ENCODE measurements at regions not wholly inside any gene's neighbourhood (a gene's known extent, or its start where the extent isn't known, plus 50 kb on each side); places are given as distances from the start of the nearest gene placed in this dataset.

DNA sequence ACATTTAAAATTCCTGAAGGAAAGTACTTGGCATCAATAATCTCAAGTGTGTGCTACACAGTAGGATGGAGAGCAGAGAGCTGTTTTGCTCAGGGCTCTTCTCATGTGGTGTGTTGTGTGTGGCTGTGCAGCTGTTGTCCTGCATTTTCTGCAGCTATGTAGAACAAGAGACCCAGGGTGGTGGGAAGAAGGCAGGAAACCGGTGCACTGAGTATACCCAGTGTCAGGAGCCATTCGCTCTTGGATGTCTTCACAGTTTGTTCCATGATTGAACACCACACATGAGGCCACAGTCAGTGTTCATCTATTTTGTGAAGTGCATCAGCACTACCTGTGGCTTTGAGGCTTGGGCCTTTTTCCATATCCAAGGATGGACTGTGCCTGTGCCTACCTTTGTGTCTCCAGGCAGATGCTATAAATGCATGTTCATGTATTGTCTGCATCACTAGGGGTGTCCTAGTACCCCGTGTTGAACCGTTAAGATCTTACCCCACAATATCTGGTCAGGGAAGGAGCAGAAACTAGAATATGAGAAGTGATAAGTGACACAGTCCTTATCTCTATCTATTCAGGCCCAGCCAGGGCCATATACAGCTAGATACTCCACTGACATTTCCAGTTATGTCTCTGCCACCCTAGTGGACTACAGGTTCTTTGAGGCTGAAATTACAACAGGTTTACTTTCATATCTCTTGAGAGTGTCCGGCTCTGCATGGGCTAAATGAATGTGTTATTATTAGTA, 194.3 kb downstream of the NR2F2 start:
- DNase-seq = no peak

DNA sequence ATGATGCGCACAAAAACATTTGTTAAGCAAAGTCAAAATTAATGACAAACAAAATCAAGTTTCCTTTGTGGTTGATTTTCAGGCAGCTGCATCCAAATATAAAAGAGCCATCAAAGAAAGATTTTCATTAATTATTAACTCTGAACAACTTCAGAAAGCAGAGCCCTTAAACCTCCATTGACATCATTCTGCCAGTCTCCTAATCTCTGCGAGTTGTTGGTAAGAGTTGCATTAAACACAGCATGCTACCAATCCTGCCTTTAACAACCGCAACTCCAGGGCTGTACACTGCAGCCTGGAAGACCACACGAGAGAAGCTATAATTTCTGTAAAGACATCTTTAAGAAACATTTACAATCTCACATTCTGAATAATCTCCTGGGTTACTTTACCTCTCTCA, 204.6 kb downstream of the NR2F2 start:
- DNase-seq = no peak

DNA sequence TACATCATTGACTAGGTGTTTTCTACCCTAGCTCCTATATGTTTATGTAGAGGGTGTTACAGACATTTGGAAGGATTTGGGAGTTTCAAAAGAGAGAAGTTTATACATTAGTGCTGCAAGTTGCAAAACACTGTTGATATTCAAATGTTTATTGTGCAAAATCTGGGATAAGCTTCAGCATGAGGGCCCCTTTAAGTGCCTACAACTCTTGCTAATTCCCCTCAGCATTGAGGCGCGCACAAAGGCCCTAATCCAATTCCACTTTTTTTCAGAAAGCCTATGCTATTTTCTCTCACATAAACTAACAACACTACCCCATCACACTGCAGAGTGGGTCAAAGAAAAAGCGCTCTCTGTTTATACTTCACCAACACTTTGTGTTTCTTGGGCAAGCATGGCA, 208.0 kb downstream of the NR2F2 start:
- no peak for DNase-seq

DNA sequence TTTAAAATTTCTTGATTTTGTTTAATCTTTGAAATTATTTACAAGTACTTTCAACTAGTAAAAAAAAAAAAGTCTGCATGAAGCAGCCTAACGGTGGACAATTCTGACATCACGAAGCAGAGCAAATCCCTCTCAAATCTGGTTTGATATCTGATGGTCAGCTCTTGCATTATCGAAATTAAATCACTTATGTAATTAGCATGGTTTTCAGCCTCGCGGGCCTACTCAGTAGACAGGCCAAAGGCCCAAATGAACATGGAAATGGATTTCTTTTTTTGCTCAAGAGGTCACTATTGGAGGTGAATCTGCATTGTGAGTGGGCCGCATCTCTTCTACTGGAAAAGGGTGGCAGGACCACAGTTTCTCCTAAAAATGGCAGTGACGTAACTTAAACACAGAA, 209.8 kb downstream of the NR2F2 start:
- DNase-seq = no peak

DNA sequence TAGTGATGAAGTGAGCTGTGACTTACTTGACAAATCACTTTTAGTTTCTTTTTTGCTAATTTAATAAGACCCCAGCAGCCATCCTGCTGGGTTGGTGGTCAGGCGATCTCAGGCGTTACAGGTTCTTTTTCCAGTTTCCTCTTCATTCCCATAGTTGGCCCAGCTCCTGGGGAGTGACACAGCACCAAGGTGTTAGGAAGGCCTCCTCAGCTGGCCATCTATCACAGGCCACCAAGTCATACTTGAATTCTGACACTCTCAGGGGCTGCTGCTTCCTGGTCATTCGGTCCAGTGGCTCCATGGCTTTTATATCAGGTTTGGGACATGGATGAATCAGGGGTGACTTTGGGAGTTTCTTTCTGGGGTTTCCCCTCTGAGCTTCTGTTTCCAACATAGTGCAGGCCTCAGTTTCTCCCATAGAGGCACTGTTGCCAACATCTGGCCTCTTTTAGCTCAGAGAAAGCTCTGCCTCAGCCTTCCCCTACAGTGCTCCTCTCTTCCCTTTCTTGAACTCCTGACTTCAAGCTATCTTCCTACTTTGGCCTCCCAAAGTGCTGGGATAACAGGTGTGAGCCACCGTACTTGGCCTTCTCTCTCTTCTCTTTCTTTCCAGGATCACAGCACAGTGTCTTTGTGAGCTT, 211.8 kb downstream of the NR2F2 start:
- DNase-seq = no peak

DNA sequence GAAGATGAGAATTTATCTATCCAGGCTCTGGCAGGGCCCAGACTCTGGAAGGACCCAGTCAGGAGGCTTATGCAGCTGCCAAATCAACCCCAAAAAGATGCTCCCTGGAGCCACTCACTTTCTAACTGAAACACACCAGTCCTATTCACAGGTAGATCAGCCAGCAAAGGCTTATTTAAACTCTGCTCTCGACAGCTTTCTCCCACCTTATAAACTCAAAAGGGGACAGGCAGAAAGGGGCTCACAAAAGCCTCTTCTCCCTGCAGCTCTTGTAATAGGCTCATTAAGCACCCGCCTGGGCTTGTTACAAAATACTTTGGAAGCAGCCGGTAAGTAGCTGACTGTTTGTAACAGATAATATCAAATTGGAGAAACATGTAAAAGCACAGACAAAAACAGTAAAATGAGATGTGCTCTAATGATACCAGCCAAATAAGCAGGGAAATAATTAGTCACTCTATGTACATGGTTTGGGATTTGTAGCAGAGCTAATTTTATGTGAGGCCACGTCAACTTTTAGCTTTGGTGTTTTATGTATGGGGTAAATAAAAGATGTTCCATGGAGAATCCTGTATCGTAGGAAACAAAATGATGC, 213.8 kb downstream of the NR2F2 start:
- DNase-seq = no peak

DNA sequence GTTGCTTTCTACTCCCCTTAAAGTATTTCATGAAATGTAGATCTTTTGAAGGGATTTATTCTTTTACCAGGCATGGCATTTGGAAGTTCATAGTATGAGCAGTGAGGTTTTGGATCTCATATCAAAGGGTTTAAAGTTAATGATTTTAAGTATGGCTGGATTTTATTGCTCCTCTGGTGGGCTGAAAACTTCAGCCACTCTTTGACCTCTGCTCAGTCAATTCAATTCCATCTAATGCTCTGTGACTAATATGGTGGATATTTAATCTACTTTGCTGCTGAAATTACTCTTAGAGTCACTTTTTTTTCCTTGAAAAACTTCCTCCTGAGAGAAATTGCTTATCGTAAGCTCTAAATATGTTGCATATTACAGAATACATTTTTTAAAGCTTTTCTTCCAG, 218.6 kb downstream of the NR2F2 start:
- no peak for DNase-seq

DNA sequence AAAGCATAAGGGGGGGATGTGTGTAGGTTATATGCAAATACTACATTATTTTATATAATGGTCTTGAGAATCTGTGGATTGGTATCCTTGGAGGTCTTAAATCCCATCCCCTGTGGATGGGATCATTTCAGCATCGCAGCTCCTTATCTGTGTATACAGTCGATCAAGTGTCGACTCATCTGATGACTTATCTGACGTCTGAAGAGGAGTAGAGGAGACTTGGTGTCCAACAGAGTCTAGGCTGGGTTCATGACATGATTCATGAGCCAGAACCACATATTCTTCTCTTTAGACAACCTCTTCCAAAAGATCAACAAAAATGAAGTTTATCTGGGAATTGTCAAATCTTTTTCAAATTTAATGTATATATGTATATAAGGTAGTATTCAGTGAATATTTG, 220.7 kb downstream of the NR2F2 start:
- no peak for DNase-seq

DNA sequence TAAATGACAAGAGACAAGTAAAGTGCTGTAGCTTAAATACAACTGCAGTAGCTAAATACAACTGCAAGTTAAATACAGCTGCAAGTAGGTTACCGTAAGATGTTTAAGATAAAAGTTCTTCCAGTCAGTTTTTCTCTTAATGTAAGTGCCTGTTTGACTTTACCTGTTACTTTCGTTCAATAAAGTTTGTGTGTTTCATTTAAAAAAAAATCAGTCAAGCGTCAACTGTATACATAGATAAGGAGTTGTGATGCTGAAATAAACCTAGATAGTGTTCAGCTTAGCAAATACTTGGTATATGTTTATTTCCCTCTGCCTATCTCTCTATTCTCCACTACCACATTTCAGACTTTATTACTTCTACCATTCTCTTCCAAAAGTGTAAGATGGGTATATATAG, 221.2 kb downstream of the NR2F2 start:
- no peak for DNase-seq

DNA sequence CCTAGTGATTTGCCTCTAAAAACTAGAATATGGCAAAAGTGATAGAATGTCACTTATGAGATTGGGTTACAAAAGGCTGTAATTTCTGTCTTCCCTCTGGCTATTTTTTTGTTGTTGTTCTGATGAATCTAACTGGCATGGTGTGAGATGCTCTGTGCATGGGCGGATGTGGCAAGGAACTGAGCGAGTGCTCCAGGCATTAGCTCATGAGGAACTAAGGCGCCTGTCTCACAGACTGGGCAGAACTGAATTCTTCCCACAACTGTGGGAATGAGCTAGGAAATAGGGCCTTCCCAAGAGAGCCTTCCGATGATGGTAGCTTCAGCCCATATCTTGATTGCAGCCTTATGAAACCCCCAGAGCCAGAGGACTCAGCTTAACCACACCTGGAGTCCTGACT, 222.5 kb downstream of the NR2F2 start:
- DNase-seq = peak in 1 of 2 donors; percentile 3

DNA sequence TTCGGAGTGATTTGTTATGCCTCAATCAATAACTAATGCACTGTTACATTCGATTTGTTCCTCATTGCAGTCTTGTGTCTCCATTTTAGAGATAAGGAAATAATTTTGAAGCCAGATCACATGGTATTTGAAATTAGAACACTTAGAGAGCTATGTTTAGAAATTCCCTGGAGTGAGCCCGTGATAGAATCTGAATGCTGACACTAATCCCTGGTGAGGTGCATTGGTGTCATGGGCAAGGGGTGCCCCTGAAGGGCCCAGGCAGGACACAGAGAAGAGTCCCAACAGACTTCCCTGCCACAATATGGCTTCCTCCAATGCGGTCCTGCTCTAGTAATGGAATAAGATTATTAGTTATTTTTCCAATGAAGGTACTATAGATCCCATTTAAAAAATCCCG, 223.0 kb downstream of the NR2F2 start:
- no peak for DNase-seq

DNA sequence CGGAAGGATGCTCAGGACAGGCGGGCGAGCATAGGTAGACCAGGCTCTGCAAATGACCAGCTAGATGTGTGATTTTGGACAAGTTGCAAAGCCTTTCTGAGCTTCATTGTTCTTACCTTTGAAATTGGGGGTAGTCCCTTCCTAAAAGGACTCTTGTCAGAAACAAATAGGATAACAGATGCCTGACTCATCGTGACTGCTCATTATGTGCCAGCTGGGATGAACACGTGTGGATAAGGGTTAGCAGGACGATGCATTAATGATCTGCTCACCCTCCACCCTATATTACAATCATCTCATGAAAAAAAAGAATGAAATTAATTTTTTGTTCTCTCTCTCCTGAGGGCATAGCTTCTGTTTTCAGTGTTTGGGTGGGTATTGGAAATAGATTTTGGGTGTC, 223.4 kb downstream of the NR2F2 start:
- no peak for DNase-seq

DNA sequence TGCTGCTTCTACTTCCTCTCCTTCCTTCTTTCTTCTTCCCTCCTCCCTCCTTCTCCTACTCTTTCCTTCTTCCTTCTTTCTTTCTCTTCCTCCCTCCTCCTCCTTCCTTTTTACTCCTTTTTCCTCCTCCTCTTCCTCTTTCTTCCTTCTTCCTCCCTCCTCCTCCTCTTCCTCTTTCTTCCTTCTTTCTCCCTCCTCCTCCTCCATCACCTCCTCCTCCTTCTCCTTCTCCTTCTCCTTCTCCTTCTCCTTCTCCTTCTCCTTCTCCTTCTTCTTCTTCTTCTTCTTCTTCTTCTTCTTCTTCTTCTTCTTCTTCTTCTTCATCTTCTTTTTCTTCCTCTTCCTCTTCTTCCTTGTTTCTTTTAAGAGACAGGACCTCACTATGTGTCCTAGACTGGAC, 224.0 kb downstream of the NR2F2 start:
- DNase-seq = no peak

DNA sequence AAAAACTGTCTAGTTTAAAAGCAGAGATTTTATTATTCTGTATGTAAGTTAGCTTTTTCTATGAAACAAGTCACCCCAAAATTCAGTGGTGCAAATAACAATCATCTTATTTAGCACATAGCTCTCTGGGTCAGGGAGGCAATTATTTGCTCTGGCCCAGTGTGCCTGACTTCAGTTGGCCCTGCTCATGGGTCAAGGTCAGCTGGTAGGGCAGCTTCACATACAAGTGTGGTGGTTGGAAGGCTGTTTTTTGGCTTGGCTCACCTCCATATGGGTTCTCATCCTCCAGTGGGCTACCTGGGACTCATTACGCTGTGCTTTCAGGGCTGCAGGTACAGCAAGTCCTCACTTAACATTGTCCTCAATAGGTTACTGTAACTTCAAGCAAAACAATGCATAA, 228.6 kb downstream of the NR2F2 start:
- no peak for DNase-seq

DNA sequence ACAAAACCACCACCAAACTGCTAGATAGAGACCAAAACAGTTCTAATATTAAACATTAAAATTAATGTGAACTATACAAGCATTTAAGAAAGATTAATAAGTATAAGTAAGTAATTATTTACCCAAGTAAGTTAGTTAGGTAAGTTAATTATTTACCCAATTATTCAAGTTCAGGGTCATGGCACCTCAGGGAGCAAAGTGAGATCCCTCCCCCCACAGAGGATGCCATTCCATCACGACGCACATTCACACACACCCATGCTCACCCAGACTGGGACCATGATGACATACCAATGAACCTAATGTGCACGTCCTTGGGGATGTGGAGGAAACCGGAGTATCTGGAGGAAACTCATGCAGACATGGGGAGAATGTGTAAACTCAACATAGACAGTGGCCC, 229.1 kb downstream of the NR2F2 start:
- DNase-seq = no peak

DNA sequence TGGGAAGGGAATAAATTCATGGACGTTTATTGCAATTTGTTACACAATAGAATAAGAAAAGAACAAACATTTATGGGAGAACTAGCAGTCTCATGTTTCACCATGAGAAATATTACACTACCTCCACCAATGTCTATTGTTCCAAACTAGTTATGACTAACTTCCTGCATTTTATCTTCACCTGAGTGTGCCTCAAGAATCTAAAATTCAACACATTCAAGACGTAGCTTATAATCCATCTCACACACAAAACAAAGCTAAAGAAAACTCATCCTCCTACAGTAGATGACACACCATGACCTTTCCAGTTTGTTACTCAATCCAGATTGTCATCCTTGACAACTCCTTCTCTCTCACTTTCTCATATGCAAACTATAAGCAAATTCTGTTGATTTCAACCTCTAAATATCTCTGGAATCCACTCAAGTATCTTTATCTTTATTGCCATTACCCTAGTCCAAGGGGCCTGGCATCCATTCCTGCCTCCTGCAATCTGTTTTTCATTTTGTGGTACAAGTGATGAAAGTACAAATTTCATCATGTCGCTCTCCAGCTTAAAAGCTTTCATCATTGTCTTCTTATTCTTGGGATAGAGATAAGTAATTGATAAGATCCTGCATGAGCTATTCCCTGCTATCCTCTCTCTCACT, 229.9 kb downstream of the NR2F2 start:
- DNase-seq = no peak

DNA sequence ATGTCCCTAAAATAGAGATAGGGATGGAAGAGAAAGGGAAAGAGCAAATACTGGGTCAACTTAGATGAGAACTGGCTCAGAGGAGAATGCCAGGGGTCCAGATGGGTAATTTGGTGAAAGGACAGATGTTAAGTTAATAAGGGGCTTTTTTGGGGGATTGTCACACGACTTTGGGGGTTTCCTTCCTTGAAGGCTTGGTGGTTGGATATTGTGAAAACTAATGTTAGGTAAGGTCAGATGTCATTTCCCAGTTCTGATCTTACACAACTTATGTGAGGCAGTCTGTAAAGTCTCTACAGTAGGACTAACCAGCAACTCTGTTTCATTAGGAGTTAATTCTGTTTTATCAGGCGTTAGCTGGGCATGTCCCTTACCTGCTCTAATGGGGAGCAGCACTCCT, 231.1 kb downstream of the NR2F2 start:
- DNase-seq = no peak

DNA sequence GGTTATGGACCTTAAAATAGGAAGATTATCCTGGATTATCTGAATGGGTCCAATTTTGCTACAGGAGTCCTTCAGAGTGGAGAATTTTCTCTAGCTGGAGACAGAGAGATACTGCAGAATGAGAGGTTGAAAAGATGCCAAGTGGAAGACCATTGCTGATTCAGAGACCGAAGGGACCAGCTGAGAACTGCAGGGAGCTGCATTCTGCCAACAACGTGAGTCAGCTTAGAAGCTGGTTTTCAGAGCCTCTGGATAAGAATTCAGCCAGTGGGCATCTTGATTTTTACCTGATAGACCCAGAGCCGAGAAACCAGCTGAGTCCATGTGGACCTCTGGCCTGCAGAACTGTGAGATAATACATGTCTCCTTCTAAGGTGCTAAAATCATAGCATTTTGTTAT, 234.0 kb downstream of the NR2F2 start:
- no peak for DNase-seq

DNA sequence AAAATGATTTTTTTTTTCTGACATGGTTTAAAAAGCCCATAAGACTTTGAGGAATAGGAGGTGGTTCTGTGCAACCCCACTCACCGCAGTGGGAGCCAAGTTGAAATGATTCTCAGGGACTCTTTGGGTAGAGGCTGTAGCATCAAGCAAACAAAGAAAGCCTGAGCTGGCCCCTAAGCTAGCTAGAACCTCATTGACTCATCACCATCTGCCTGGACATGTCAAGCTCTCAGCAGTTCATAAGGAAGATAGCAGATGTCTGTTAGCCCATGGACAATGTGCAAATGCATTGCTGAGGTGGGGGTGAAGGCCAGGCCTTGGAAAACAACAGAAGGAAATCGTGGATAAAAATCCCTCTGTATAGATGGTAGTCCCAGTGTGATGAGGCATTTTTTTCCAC, 234.8 kb downstream of the NR2F2 start:
- DNase-seq = no peak

DNA sequence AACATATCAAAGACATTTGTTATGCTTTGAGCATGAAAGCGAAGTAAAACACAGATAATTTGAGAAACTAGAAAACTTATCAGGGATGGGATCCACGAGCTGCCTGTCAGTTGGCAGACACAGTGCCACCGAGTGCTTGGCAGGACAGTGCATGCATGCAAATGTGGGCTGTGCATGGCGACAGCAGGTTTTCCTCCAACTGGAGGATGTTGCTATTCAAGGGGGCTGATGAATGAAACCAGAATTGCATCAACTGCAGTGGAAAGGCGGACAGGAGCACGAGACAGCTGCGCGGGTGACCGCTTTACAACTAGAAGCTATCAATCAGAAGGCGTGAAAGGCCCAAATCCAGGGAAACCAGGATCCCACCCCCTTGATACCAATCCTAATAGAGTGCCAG, 244.3 kb downstream of the NR2F2 start:
- DNase-seq = no peak

DNA sequence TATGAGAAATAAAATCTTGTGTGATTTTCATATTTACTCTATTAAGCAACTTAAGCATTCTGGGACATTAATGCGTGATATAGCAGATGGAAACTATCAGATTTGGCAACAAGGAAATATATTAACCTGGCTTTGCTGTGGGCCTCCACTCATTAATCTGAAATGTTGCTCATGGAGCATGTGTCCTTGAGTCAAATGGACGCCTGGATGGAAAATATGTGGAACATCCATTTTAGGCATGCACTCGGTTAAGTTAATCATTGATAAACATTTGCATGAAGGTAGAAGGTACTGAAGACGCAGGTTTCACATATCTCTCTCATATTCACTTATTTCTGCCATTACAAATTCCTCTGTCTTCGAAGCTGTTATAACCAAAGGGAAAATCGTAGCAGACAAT, 246.1 kb downstream of the NR2F2 start:
- DNase-seq = no peak

DNA sequence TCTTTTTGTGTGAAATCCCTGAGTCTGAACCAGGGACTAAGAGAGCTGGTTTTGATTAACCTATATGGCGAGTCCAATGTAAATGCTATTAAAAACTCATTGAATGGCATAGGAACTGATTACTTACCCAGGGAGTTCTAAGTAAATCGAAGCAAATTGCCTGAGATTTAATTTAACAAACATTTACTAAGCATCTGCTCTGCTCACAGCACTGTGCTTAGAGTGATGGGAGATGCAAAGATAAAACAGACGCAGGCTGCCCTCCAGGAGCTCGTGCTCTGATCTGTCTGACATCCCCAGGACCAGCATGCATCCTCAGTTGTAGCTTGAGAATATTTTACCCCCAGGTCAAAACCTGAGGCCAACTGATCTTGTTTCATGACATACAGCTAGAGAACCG, 247.9 kb downstream of the NR2F2 start:
- DNase-seq = no peak

DNA sequence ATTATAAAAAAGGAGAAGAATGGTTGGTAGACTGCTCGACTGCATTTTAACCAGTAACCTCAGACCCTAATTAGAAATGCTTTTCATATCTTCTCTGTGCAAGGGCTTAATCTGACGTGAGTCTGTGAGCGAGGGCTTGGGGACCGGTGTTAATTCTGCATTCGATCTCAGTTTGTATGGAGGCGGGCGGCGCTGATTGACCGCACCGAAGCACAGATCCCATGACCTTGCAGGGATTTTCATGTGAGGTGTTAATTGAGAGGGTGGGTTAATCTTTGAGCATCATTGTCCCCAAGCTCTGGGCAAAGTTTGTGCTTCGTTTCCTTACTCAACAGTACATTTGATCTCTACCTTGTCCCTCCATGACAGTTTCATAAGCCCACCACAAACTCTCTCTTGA, 250.9 kb downstream of the NR2F2 start:
- no peak for DNase-seq

DNA sequence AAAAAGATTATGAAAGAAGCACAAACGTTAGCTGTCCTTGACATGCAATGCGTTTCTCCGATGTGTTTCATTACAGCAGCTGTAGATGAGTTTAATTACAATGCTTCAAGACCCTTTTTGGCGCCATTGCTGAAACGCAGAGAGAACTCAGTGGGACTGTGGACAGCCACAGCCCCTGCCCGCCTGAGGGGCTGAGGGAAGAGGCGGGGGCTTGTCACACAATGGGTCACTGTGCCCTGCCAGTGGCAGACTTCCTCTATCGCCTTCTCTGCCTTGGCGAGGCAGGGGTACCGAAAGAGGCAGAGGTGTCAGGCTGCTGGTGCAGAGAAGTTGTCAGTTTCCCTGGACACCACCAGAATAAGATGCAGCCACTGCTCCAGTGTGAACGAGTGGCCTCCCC, 252.0 kb downstream of the NR2F2 start:
- DNase-seq = peak in 1 of 2 donors; percentile 12

Data from inflammatory macrophage (primary cell).